Stimulated activated CD8-positive, alpha-beta memory T cell treated with anti-CD3 and anti-CD28 coated beads, Interleukin-2, amount 100 ng/mL, for 48 hours (primary cell): ENCODE measurements at regions not wholly inside any gene's neighbourhood (a gene's known extent, or its start where the extent isn't known, plus 50 kb on each side); places are given as distances from the start of the nearest gene placed in this dataset.

Experiments
- DNase-seq, 2 donors: peaks; one replicate each; pipeline ENCODE4 v3.0.0-alpha.2; 2020; ENCODE audit warnings: low read depth in 2 of 2

DNA sequence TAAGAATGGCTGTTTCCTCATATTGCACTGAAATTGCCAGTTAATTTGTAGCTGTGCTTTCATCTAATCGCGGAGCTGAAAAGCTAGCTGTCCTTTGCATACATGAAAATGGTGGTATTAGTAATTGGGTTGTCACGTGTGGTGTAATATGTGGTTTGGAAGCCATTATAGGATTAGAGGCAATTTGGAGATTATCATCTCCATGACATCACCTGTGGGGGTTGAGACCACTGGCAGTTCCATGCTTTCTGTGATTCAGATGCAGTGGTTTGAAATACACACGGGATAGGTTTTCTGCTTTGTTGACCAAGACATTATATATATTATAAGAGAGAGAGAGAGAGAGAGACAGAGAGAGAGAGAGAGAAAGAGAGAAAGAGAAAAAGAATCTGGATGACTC is 180.8 kb downstream of the RAB11FIP2 start:
- no peak for DNase-seq

GRCh38 chr10:117868151-117868550 is 178.6 kb downstream of the RAB11FIP2 start:
- DNase-seq, result no peak

GRCh38 chr10:117875793-117876192 is 170.9 kb downstream of the RAB11FIP2 start:
- DNase-seq, result no peak

DNA sequence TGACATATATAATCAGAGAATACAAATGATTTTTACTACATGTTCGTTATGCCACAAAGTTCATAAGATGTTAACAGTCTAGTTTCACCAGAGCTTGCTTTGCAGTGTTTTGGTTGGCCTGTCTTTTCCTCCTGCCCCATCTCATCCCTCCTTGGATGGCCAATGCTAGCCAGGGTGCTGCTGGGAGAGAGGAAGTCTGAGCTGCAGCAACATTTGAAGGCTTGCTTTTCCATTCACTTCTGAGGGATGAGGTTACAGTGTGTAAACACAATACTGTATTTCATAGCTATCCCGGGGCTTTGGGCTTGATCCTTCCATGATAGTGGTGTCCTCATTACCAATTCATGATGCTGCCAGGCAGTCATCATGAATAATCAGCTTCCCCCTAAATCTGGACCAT is 170.5 kb downstream of the RAB11FIP2 start:
- no peak for DNase-seq

- DNase-seq, result no peak
Observed at GRCh38 chr10:117878626-117879025, 168.1 kb downstream of the RAB11FIP2 start.

DNA sequence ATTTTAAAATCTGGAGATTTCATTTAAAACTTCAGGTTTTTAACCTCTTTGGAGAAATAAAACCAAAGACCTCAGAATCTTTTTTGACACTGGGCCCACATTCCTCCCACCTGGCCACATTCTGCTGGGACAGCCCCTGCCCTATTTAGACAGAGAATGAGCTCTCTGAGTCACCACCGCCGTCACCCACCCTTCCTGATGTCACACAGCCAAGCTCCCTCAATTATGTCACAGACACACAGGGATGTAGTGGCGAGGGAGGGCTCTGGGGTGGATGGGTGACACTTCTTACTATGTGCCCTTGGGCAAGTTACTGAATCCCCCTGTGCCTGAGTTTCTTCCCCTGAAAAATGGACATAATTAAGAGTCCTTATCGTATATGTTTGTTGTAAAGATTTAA is 162.6 kb downstream of the RAB11FIP2 start:
- peak in 1 of 2 donors; percentile 6 for DNase-seq

- DNase-seq, result no peak
Observed at GRCh38 chr10:117884592-117884991, 162.1 kb downstream of the RAB11FIP2 start.

- no peak for DNase-seq
Observed at GRCh38 chr10:117885206-117885829, 161.4 kb downstream of the RAB11FIP2 start.

DNA sequence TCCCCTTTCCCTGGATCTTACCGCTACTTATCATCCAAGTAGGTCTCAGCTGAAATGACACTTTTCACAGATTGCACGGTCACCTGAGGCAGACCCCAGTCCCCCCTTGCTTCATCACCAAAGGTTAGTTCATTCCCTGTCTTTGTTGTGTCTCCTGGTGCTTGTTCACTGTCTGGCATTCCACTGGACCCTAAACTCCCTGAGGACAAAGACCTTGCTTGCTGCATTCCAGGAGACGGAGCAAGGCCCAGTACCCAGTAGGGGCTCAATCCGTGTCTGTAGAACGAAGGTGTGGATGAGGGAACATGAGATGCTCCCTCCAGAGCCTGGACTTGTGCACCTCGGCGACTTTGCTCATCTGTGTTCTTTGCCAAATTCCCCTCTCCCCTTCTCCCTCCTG is 160.0 kb downstream of the RAB11FIP2 start:
- DNase-seq, result no peak

DNA sequence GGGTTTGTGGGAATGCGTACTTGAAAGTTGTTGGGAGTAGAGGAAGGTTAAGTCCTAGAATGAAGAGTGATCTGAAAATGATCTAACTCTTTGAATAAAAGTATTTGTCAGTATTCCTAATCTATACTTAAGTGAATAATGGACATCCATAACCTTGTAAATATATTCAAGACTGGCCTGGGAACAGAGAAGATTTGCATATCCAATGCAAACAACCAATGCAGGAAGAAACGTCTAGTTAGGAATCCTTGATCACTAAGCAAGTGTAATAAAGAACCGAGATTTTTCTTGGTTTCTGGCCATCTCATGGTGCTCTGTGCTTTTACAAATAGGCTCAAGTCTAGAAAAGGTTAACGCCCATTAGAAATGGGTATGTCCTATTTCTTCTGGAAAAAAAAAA is 157.1 kb downstream of the RAB11FIP2 start:
- no peak for DNase-seq

DNA sequence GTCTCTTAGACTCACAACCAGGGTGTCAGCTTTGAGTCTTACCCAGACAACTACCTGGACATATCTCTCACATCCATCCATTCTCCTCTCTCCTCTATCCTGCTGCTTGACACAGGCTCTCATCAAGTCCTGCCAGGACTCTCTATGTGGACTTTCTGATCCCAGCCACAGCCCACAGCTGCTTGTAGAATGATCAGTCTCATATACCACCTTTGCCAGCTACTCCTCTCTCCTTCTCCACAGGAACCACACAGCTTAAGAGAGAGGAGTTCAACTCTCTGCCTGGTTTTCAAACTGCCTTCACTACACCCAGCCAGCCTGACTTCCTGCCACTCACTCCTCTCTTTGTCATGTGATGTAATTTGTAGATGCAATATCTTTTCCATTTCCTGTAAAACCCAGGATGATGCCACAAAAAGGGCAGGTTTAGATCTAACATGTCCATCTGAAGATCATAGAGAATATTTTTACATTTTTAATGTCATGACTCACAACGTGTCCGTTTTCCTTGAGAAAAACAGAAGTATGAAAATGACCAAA is 154.0 kb downstream of the RAB11FIP2 start:
- no peak for DNase-seq

GRCh38 chr10:117894339-117894738 is 152.4 kb downstream of the RAB11FIP2 start:
- no peak for DNase-seq

GRCh38 chr10:117896517-117896916 is 150.2 kb downstream of the RAB11FIP2 start:
- no peak for DNase-seq

DNA sequence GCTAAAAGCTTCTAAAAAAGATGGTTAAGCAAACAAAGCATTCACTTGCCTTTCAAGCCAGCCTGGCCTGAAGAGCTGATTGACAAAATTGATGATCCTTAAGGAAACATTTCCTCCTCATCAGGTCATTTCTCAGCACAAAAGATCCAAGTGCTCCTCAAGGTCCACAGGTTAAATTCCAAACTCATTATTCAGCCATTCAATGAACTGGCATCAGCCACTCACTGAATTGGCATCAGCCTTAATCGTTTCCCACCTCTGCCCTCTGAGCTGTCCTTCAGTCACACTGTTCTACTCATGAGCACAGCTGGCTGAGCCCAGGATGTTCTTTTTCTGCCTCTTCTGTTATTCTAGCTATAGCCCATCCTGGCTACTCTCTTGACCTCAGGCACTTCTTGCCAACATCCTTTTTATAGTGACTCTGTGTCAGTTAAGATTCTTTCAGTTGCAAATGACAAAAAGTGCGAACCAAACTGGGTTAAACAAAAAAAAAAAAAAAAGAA is 147.5 kb downstream of the RAB11FIP2 start:
- DNase-seq, result no peak

- DNase-seq, result no peak
Observed at GRCh38 chr10:117900280-117900679, 146.5 kb downstream of the RAB11FIP2 start.

GRCh38 chr10:117903854-117904253 is 142.9 kb downstream of the RAB11FIP2 start:
- no peak for DNase-seq

DNA sequence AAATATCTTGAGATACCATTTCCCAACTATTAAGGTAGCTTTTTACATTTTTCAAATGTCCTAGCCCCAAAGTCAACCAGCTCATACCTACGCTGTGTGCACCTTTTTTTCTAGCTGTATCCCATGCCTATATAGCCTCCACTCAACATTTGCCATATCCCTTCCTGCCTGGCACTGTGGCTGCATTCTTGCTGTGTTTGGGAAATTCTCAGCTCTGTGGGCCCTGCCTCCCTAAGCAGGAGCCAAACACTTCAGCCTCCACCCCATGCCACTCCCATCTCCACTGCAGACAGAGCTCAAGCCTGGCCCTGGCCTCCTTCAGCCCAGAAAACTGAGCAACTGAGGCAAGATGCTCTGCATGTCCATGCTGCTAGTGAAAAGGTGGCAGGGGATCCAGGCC is 141.3 kb downstream of the RAB11FIP2 start:
- no peak for DNase-seq

DNA sequence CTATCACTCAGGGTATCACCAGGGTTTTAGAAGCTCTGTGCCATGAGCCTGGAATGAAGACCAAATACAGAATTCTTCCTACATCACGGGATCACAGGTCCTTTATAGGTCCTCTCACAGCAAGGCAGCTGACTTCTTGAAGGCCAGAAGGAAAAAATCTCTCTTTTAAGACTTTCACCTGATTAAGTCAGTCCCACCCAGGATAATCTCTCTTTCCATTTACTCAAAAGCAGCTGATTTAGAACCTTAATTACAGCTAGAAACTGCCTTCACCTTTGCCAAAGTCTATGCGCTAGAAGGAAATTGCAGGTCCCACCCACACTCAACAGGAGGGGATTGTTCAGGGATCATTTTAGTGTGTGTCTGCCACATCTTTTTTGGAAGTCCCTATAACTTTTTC is 135.1 kb downstream of the RAB11FIP2 start:
- DNase-seq, result no peak

DNA sequence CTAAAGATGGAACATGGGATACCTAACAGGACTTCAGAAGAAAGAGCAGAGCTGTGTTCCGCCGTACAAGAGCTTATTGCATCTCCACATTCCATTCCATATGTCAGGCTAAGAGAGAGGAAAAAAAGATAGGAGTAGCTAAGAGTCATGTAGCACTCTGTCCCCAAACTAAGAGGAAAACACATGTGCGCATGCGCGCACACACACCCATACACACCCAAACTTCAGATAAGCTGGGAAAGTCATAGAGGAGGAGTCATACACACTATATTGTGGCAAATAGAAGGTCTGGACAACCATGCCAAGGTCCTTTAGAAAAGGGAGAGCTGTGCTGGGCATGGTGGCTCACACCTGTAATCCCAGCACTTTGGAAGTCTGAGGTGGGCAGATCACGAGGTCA is 132.4 kb downstream of the RAB11FIP2 start:
- DNase-seq, result no peak

DNA sequence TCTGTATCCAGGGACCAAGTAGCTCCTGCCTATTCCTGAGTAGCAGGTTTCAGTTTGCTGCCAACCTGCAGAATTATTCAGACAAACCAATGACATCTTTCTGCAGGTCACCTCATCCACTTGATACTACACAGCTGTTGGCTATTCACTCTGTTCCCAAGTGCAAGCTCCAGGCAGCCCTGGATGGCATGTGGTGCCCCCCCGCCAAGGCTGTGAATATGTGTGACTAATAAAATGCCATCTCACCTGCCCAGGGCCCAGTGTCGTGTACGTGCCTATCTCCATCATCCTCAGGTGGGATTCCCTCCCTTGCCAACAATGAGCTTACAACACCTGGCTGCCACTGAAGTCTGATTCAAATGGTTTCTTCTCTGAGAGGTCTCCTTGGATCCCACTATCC is 125.8 kb downstream of the RAB11FIP2 start:
- no peak for DNase-seq

GRCh38 chr10:117921421-117921820 is 125.3 kb downstream of the RAB11FIP2 start:
- no peak for DNase-seq

- no peak for DNase-seq
Observed at GRCh38 chr10:117924820-117925219, 121.9 kb downstream of the RAB11FIP2 start.

DNA sequence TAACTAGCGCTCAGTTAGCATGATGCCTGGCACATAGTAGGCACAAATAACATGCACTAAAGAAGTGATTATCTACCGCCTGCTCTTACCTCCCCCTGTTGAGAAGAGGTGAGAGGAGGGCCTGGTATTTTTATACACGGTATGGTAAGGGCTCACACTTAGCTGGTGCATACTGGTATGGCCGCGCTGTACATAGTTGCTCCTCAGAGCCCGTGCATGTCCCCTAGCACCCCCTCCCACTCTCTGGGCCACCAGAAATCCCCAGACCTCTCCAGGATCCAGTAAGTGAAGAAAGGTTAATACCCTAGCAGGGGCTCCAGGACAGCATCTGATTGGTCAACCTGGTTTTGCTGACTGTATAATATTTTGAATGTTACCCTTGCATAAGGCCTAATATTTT is 121.4 kb downstream of the RAB11FIP2 start:
- DNase-seq, result no peak

GRCh38 chr10:117926491-117926890 is 120.2 kb downstream of the RAB11FIP2 start:
- DNase-seq, result no peak
